ENCODE measurements at regions not wholly inside any gene's neighbourhood (a gene's known extent, or its start where the extent isn't known, plus 50 kb on each side); places are given as distances from the start of the nearest gene placed in this dataset.
"Not testable (repeated sequence)": the region's sequence is repeated elsewhere in the genome, so short reads cannot be mapped to it uniquely, and the experiment has no call there.

DNA sequence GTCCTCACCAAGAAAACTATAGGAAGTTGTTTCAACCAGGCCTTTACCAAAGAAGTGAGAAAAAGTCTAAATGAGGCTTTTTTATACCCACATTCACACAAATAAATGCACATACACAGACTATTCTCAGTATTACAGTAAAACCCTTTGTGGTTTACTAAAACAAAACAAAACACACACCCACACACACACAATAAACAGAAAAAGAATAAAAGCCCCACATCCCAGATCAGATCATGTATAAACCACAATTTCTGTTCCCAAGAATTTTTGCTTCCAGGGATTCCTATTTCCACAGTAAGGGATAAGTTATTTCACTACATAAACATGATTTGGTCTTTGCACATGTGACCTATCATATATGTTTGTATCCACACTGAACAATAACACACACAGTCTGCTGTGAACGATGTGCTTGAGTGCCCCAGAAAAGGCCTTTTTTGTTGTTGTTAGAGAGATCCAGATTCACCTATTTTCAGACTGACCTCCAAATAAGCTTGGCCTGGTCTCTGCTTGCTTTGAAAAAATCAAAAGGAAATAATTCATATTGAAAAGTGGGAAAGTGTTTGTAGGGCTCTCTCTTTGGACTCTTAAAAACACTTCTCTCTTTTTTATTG lies 283.4 kb upstream of the ATP11B start:
- H3K9me3 ChIP-seq (ENCODE audit: control insufficient read depth, low read length), result no peaks in the 10 kb centered on the region
- H3K4me1 ChIP-seq (ENCODE audit: control insufficient read depth, insufficient read depth, low read length, poor library complexity, severe bottlenecking), result no peaks in the 10 kb centered on the region
- 60% methylated on average over 1 of the region's 1 CpG; no CpG with 5 or more reads in 1 of the 2 experiments for WGBS, 2 experiments (ENCODE audit: insufficient coverage in 2 of 2)
- H3K27ac ChIP-seq (ENCODE audit: low read depth, low read length, severe bottlenecking), result no peak overlapping the region
- H3K36me3 ChIP-seq (ENCODE audit: control insufficient read depth, insufficient read depth, low read length), result no peaks in the 10 kb centered on the region
- no peak overlapping the region for H3K4me3 ChIP-seq (ENCODE audit: extremely low read depth, insufficient read depth, low read length, poor library complexity, severe bottlenecking)

DNA sequence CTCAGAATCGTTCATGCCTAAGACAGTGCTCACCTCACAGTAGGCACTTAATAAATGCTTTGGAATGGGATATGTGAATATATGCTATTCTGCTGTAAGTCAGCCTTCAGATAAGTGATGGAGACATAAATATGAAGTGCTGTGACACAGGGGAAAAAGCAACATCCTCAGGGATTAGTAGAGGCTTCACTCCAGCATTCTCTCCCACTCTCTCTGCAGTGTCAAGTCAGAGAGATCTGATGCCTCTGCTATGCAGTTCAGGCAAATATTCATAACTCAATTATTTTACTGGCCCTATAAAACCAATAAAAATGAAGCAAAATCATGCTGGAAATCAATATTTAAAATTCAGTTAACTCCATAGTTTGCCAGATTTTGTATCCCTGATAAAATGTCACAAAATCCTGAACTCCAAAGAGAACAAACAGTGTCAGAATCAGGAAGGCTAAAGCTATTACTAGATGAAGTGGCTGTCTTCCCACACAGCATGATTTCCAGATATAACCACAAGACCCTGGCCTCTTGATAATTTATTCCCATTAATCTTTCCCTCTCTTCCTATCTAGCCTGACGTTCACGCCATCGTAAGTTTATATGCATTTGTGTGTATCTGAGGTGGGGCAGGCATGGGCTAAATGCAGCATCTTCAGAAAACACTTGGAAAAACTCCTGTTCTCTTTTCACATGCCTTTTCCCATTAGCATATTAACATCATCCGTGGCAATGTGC lies 278.9 kb upstream of the ATP11B start:
- H3K27ac ChIP-seq (ENCODE audit: low read depth, low read length, severe bottlenecking), result no peak overlapping the region
- no peaks in the 10 kb centered on the region for H3K9me3 ChIP-seq (ENCODE audit: control insufficient read depth, low read length)
- 60% methylated on average over 1 of the region's 5 CpGs; no CpG with 5 or more reads in 1 of the 2 experiments for WGBS, 2 experiments (ENCODE audit: insufficient coverage in 2 of 2)
- H3K4me1 ChIP-seq (ENCODE audit: control insufficient read depth, insufficient read depth, low read length, poor library complexity, severe bottlenecking), result no peaks in the 10 kb centered on the region
- H3K4me3 ChIP-seq (ENCODE audit: extremely low read depth, insufficient read depth, low read length, poor library complexity, severe bottlenecking), result no peak overlapping the region
- H3K36me3 ChIP-seq (ENCODE audit: control insufficient read depth, insufficient read depth, low read length), result no peaks in the 10 kb centered on the region

DNA sequence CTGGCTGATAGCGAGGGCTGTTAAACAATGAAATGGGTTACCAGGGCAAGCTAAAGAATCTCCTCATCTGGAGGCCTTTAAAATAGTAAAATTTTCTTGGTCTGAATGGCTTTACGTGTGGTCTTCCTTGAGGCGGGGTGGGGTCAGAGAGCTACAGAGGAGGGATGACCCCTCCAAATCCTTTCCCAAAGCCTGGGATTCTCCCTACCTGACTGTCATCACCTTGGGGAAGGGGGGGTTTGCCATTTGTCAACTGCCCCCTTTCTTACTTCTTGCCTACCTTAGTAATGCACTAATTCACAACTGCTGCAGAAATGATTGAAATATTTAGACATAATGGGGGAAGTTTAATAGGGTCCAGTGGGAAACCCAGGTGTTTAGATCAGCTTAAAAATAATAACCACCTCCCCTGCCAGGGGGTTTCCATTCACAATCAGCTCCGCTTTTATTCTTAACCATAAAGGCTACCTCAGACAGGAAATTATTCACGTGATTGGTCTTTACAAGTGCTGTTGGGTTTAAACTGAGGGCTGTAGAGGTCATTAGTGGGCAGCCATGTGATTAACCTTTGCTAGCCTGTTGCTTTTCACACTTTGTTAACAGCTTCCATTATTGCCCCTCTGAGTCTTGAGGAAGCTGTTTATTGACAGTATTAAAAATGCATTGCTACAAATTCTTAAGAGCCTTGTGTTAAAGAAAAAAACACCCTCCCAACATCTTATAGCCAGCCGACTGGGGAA lies 276.5 kb upstream of the ATP11B start:
- Histone ChIP-seq H3K36me3 (ENCODE audit: control insufficient read depth, insufficient read depth, low read length) (no peaks in the 10 kb centered on the region), H3K4me1 (ENCODE audit: control insufficient read depth, insufficient read depth, low read length, poor library complexity, severe bottlenecking) (no peaks in the 10 kb centered on the region), H3K9me3 (ENCODE audit: control insufficient read depth, low read length) (no peaks in the 10 kb centered on the region), H3K4me3 (ENCODE audit: extremely low read depth, insufficient read depth, low read length, poor library complexity, severe bottlenecking) (no peak overlapping the region), H3K27ac (ENCODE audit: low read depth, low read length, severe bottlenecking) (no peak overlapping the region)
- WGBS, 2 experiments (ENCODE audit: insufficient coverage in 2 of 2), result 63 to 67% methylated on average over 1 to 3 of the region's 6 CpGs

DNA sequence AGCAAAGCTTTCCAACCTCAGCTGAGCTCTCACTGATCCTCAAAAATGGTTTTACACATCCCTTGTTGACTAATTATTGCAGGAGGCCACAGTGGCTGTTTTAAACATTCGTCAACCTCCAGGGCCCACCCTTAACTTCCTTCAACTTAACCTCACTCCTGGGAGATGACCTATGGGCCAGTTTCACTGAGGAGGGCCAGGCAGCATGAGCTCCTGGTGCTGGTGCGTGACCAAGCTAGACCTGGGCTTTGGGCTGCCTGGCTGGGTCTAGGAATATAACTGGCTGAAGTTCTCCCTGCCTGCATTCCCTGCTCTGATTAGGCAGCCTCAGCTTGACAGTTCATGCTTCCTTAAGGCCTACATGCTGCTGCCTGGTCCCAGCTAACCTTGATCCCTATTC lies 273.7 kb upstream of the ATP11B start:
- no peak overlapping the region for H3K27ac ChIP-seq (ENCODE audit: low read depth, low read length, severe bottlenecking)
- WGBS, 2 experiments (ENCODE audit: insufficient coverage in 2 of 2), result 83 to 86% methylated on average over 1 to 2 of the region's 2 CpGs

DNA sequence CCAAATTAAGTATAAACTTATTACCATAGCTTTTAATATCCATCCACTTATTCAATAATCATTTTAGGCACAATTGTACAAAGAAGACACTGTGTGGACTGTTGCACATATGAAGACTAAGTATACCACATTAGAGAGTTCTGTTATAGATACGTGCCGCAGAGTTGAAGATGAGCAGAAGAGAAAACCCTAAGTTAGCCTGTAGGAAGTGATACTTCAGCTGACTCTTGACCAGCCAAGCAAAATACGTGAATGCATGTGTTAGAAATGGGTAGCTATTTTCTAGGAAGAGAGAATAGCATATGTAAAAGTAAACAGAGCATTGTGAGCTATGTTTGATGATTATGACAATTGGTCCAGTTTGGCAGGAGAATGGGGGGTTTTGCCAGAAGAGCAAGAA lies 272.0 kb upstream of the ATP11B start:
- 93 to 94% methylated on average over 2 to 3 of the region's 3 CpGs for WGBS, 2 experiments (ENCODE audit: insufficient coverage in 2 of 2)

More for the DNA sequence above, 273.7 kb upstream of the ATP11B start:
- no peaks in the 10 kb centered on the region for H3K36me3 ChIP-seq (ENCODE audit: control insufficient read depth, insufficient read depth, low read length)
- H3K4me3 ChIP-seq (ENCODE audit: extremely low read depth, insufficient read depth, low read length, poor library complexity, severe bottlenecking), result no peak overlapping the region
- H3K4me1 ChIP-seq (ENCODE audit: control insufficient read depth, insufficient read depth, low read length, poor library complexity, severe bottlenecking), result no peaks in the 10 kb centered on the region
- H3K9me3 ChIP-seq (ENCODE audit: control insufficient read depth, low read length), result no peaks in the 10 kb centered on the region

DNA sequence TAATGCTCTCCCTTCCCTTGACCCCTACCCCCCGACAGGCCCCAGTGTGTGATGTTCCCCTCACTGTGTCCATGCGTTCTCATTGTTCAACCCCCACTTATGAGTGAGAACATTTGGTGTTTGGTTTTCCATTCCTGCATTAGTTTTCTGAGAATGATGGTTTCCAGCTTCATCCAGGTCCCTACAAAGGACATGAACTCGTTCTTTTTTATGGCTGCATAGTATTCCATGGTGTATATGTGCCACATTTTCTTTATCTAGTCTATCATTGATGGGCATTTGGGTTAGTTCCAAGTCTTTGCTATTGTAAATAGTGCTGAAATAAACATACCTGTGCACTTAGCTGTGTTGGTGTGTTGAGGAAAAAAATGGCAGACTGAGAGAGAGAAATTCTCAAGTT lies 269.9 kb upstream of the ATP11B start:
- H3K27ac ChIP-seq (ENCODE audit: low read depth, low read length, severe bottlenecking); H3K4me3 ChIP-seq (ENCODE audit: extremely low read depth, insufficient read depth, low read length, poor library complexity, severe bottlenecking); H3K4me1 ChIP-seq (ENCODE audit: control insufficient read depth, insufficient read depth, low read length, poor library complexity, severe bottlenecking); H3K36me3 ChIP-seq (ENCODE audit: control insufficient read depth, insufficient read depth, low read length); H3K9me3 ChIP-seq (ENCODE audit: control insufficient read depth, low read length): not testable (repeated sequence)
- WGBS, 2 experiments (ENCODE audit: insufficient coverage in 2 of 2), result 100% methylated on average over 1 of the region's 3 CpGs; no CpG with 5 or more reads in 1 of the 2 experiments

More for the DNA sequence above, 272.0 kb upstream of the ATP11B start:
- H3K4me3 ChIP-seq (ENCODE audit: extremely low read depth, insufficient read depth, low read length, poor library complexity, severe bottlenecking), result no peak overlapping the region
- H3K36me3 ChIP-seq (ENCODE audit: control insufficient read depth, insufficient read depth, low read length), result no peaks in the 10 kb centered on the region
- no peaks in the 10 kb centered on the region for H3K4me1 ChIP-seq (ENCODE audit: control insufficient read depth, insufficient read depth, low read length, poor library complexity, severe bottlenecking)
- no peaks in the 10 kb centered on the region for H3K9me3 ChIP-seq (ENCODE audit: control insufficient read depth, low read length)
- no peak overlapping the region for H3K27ac ChIP-seq (ENCODE audit: low read depth, low read length, severe bottlenecking)

DNA sequence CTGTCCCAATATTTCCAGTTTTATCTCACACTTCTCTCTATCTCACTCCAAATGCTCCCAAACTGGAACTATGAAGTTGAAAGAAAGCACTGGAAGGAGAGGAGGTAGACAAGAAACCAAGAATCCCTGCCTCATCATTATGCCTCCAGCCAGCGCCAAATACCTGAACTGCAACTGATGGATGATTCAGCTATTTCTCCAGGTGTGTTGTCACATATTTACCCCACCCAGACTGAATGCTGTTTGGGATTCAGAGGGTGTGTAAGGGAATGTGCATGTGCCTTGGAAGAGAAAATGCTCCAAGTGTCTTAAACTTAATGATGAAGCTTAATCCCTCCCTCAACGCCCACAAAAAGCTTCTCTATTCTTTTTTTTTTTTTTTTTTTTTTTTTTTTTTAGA lies 269.5 kb upstream of the ATP11B start:
- H3K4me3 ChIP-seq (ENCODE audit: extremely low read depth, insufficient read depth, low read length, poor library complexity, severe bottlenecking), result no peak overlapping the region
- H3K4me1 ChIP-seq (ENCODE audit: control insufficient read depth, insufficient read depth, low read length, poor library complexity, severe bottlenecking), result no peaks in the 10 kb centered on the region
- no peaks in the 10 kb centered on the region for H3K9me3 ChIP-seq (ENCODE audit: control insufficient read depth, low read length)
- H3K27ac ChIP-seq (ENCODE audit: low read depth, low read length, severe bottlenecking), result no peak overlapping the region
- 100% methylated on average over 1 of the region's 2 CpGs; no CpG with 5 or more reads in 1 of the 2 experiments for WGBS, 2 experiments (ENCODE audit: insufficient coverage in 2 of 2)
- H3K36me3 ChIP-seq (ENCODE audit: control insufficient read depth, insufficient read depth, low read length), result no peaks in the 10 kb centered on the region

DNA sequence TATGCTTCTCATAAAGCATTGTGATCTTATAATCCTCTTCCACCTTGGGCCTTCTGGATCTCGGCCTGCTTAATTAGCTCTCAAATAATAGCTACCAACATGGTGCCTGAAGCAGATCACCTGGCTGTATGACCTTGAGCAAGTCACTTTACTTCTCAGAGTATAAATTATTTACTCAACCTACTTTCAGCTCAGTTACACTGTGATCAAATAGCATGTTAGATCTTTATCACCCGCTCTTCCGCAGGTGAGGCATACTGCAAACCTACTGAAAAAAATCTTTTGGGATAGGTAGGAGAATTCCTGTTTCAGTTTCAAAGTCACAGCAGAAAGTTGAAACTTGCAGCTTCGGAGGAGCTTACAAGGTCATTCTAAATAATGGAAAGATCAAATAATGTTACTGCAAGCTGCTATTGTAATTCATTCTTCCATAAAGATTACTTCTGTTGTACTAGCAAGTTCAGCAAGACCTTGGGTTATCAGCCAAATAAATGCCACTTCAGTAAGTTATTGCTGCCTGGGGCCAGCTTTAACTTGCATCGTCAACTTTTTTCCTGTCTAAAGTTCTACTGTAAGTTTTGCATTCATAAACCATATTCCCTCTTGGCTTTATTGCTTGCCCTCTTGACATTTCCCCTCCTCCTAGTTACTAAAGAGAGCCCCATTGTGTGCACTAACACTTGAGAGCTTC lies 268.4 kb upstream of the ATP11B start:
- 89 to 98% methylated on average over 3 to 5 of the region's 5 CpGs for WGBS, 2 experiments (ENCODE audit: insufficient coverage in 2 of 2)
- Histone ChIP-seq H3K9me3 (ENCODE audit: control insufficient read depth, low read length) (no peaks in the 10 kb centered on the region), H3K4me1 (ENCODE audit: control insufficient read depth, insufficient read depth, low read length, poor library complexity, severe bottlenecking) (no peaks in the 10 kb centered on the region), H3K36me3 (ENCODE audit: control insufficient read depth, insufficient read depth, low read length) (no peaks in the 10 kb centered on the region), H3K4me3 (ENCODE audit: extremely low read depth, insufficient read depth, low read length, poor library complexity, severe bottlenecking) (no peak overlapping the region), H3K27ac (ENCODE audit: low read depth, low read length, severe bottlenecking) (no peak overlapping the region)

DNA sequence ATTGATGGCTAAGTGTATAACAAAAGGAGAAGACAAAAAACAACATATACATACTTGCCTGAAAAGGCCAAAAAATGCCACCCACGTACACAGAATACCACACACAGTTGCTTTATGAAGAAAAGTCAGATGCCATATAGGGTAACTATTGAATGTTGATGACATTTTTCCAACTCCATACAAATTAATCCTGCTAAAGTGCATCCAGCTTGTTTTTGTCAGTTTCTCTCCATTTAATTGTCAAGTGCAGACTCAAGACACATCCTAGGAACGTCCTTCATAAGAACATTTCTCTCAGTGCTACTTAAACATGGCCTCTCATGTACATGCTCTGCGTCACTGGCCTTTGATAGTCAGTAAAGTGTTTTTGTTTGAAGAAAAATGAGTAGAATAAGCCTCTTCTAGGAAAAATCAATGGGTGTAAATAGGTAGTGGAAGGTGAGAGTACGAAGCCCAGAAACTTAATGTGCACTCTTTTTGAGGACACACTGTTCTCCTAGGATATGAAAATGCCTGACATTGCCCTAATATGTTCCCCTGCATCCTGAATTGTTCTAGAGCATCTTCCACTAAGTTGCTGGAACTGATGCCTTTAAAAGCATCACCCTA lies 267.4 kb upstream of the ATP11B start:
- 69 to 86% methylated on average over 2 to 3 of the region's 4 CpGs for WGBS, 2 experiments (ENCODE audit: insufficient coverage in 2 of 2)
- H3K9me3 ChIP-seq (ENCODE audit: control insufficient read depth, low read length), result no peaks in the 10 kb centered on the region
- no peaks in the 10 kb centered on the region for H3K36me3 ChIP-seq (ENCODE audit: control insufficient read depth, insufficient read depth, low read length)
- H3K4me3 ChIP-seq (ENCODE audit: extremely low read depth, insufficient read depth, low read length, poor library complexity, severe bottlenecking), result no peak overlapping the region
- no peak overlapping the region for H3K27ac ChIP-seq (ENCODE audit: low read depth, low read length, severe bottlenecking)
- no peaks in the 10 kb centered on the region for H3K4me1 ChIP-seq (ENCODE audit: control insufficient read depth, insufficient read depth, low read length, poor library complexity, severe bottlenecking)

DNA sequence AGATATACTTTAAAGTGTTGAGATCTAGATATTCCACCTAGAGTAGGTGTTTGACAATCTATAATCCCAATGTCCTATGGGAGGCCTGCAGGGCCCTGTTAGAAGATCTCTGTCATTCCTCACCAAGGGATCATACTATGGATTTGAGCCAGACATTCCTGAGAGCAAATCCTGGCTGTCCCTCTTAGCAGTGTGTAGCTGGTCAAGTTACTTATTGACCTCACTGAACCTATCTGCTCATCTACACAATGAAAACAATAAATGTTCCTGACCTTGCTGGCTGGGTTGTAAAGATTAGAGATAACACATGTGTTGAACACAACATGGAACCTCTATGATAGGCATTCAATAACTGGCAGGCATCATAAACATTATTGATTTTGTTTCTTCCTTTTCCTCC lies 265.6 kb upstream of the ATP11B start:
- Histone ChIP-seq H3K27ac (ENCODE audit: low read depth, low read length, severe bottlenecking) (no peak overlapping the region), H3K36me3 (ENCODE audit: control insufficient read depth, insufficient read depth, low read length) (no peaks in the 10 kb centered on the region), H3K9me3 (ENCODE audit: control insufficient read depth, low read length) (no peaks in the 10 kb centered on the region), H3K4me3 (ENCODE audit: extremely low read depth, insufficient read depth, low read length, poor library complexity, severe bottlenecking) (no peak overlapping the region), H3K4me1 (ENCODE audit: control insufficient read depth, insufficient read depth, low read length, poor library complexity, severe bottlenecking) (no peaks in the 10 kb centered on the region)

Data from mesodermal cell (in vitro differentiated cells).